HG03066 (cell line): ENCODE measurements at regions not wholly inside any gene's neighbourhood (a gene's known extent, or its start where the extent isn't known, plus 50 kb on each side); places are given as distances from the start of the nearest gene placed in this dataset.
A peak's percentile ranks its signal among the peaks of the same experiment; 100 is the strongest.

Source experiments
- ATAC-seq: cut with Tn5 transposase; IDR thresholded peaks from one replicate; pipeline ENCODE4 v1.9.1; 2021; ENCODE audit warnings: low read depth; ENCODE audit not compliant: unreplicated experiment

GRCh38 chr12:97267594-97268202 lies 194.9 kb upstream of the RMST start:
- no peak for ATAC-seq

- no peak for ATAC-seq
These were observed 190.1 kb upstream of the RMST start for GRCh38 chr12:97272471-97272870.

GRCh38 chr12:97274386-97274785 lies 188.2 kb upstream of the RMST start:
- no peak for ATAC-seq

GRCh38 chr12:97275256-97275655 lies 187.3 kb upstream of the RMST start:
- ATAC-seq, result no peak

GRCh38 chr12:97275728-97276590 lies 186.6 kb upstream of the RMST start:
- ATAC-seq, result no peak

- no peak for ATAC-seq
These were observed 185.8 kb upstream of the RMST start for GRCh38 chr12:97276661-97277429.

- ATAC-seq, result no peak
These were observed 179.3 kb upstream of the RMST start for GRCh38 chr12:97283297-97283696.

GRCh38 chr12:97288531-97288930 lies 174.1 kb upstream of the RMST start:
- ATAC-seq, result no peak

- no peak for ATAC-seq
These were observed 170.0 kb upstream of the RMST start for GRCh38 chr12:97292588-97292987.

GRCh38 chr12:97293541-97293940 lies 169.1 kb upstream of the RMST start:
- no peak for ATAC-seq

- no peak for ATAC-seq
These were observed 162.8 kb upstream of the RMST start for GRCh38 chr12:97299847-97300246.

GRCh38 chr12:97300431-97300830 lies 162.2 kb upstream of the RMST start:
- ATAC-seq, result no peak

- no peak for ATAC-seq
These were observed 161.7 kb upstream of the RMST start for GRCh38 chr12:97300891-97301290.

GRCh38 chr12:97301576-97301975 lies 161.0 kb upstream of the RMST start:
- ATAC-seq, result no peak

GRCh38 chr12:97305651-97306050 lies 157.0 kb upstream of the RMST start:
- ATAC-seq, result no peak

GRCh38 chr12:97306147-97306546 lies 156.5 kb upstream of the RMST start:
- peak; percentile 95 for ATAC-seq

- no peak for ATAC-seq
These were observed 153.9 kb upstream of the RMST start for GRCh38 chr12:97308576-97309198.

- ATAC-seq, result no peak
These were observed 152.7 kb upstream of the RMST start for GRCh38 chr12:97309921-97310320.

- no peak for ATAC-seq
These were observed 150.0 kb upstream of the RMST start for GRCh38 chr12:97312570-97313135.

GRCh38 chr12:97313471-97314190 lies 149.0 kb upstream of the RMST start:
- no peak for ATAC-seq
